SU-DHL-6 (cell line): ENCODE measurements at regions not wholly inside any gene's neighbourhood (a gene's known extent, or its start where the extent isn't known, plus 50 kb on each side); places are given as distances from the start of the nearest gene placed in this dataset.
"Not testable (repeated sequence)": the region's sequence is repeated elsewhere in the genome, so short reads cannot be mapped to it uniquely, and the experiment has no call there.

Experiments
- H2AFZ ChIP-seq: fragments of 200-600 bp; sonication (generic); 2 replicates; pipeline ENCODE4 v1.6.1; 2014; ENCODE audit warnings: low read depth, mild to moderate bottlenecking, moderate library complexity, mixed read lengths, antibody characterized with exemption, low read length; ENCODE audit not compliant: severe bottlenecking
- H3F3A ChIP-seq: fragments of 200-600 bp; shearing (Covaris generic); 2 replicates; pipeline ENCODE4 v1.6.0; 2016; ENCODE audit warnings: antibody characterized with exemption, mild to moderate bottlenecking; ENCODE audit not compliant: insufficient read depth
- H3K27ac ChIP-seq: fragments of 200-600 bp; sonication (generic); 2 replicates; pipeline ENCODE4 v1.5.1; 2016; ENCODE audit warnings: low read depth, mild to moderate bottlenecking, low read length, moderate library complexity, mixed read lengths
- H3K27me3 ChIP-seq: fragments of 200-600 bp; sonication (generic), shearing (Covaris generic); 2 replicates; pipeline ENCODE4 v1.6.0; 2014; ENCODE audit warnings: mild to moderate bottlenecking, low read length
- H3K36me3 ChIP-seq: fragments of 200-600 bp; sonication (generic); 2 replicates; pipeline ENCODE4 v1.6.1; 2014; ENCODE audit warnings: mild to moderate bottlenecking, low read length, mixed read lengths
- H3K4me2 ChIP-seq: fragments of 300-600, 200-600 bp; shearing (Covaris generic), sonication (generic); 2 replicates; pipeline ENCODE4 v1.6.0; 2014; ENCODE audit warnings: low read length, low read depth, mild to moderate bottlenecking; ENCODE audit not compliant: poor library complexity, severe bottlenecking
- H3K4me3 ChIP-seq: fragments of 200-600 bp; sonication (generic); 2 replicates; pipeline ENCODE4 v1.5.1; 2014; ENCODE audit warnings: antibody characterized with exemption, low read length, mild to moderate bottlenecking, mixed read lengths; ENCODE audit not compliant: insufficient read depth, poor library complexity, severe bottlenecking
- H3K79me2 ChIP-seq: fragments of 200-600 bp; sonication (generic); 2 replicates; pipeline ENCODE4 v1.6.1; 2014; ENCODE audit warnings: mild to moderate bottlenecking, low read length, moderate library complexity; ENCODE audit not compliant: insufficient read depth
- H3K9ac ChIP-seq: fragments of 200-600 bp; sonication (generic); 2 replicates; pipeline ENCODE4 v1.7.0; 2014; ENCODE audit warnings: mild to moderate bottlenecking, low read length
- H3K9me2 ChIP-seq: fragments of 200-600 bp; sonication (generic); replicated peaks from 2 replicates; pipeline ENCODE4 v1.6.1; 2014; ENCODE audit warnings: low read length; ENCODE audit not compliant: insufficient read depth
- H3K9me3 ChIP-seq: fragments of 200-600 bp; sonication (generic); 2 replicates; pipeline ENCODE4 v1.6.1; 2014; ENCODE audit warnings: low read length, mixed read lengths; ENCODE audit not compliant: insufficient read depth
- H4K20me1 ChIP-seq: fragments of 200-600 bp; sonication (generic); 2 replicates; pipeline ENCODE4 v1.6.1; 2014; ENCODE audit warnings: low read depth, mild to moderate bottlenecking, antibody characterized with exemption, low read length, moderate library complexity, mixed read lengths
- CTCF ChIP-seq: fragments of 200-600 bp; sonication (generic); IDR thresholded peaks from one replicate; pipeline ENCODE4 v1.5.1; 2017; ENCODE audit warnings: antibody characterized with exemption, mild to moderate bottlenecking, low read length, moderate library complexity; ENCODE audit not compliant: insufficient read depth, poor library complexity, severe bottlenecking
- EZH2phosphoT487 ChIP-seq: fragments of 200-600 bp; sonication (generic), shearing (Covaris generic); conservative IDR thresholded peaks from 2 replicates; pipeline ENCODE4 v1.6.1; 2018; ENCODE audit warnings: mild to moderate bottlenecking, antibody characterized with exemption, low read length, moderate library complexity, mixed read lengths

DNA sequence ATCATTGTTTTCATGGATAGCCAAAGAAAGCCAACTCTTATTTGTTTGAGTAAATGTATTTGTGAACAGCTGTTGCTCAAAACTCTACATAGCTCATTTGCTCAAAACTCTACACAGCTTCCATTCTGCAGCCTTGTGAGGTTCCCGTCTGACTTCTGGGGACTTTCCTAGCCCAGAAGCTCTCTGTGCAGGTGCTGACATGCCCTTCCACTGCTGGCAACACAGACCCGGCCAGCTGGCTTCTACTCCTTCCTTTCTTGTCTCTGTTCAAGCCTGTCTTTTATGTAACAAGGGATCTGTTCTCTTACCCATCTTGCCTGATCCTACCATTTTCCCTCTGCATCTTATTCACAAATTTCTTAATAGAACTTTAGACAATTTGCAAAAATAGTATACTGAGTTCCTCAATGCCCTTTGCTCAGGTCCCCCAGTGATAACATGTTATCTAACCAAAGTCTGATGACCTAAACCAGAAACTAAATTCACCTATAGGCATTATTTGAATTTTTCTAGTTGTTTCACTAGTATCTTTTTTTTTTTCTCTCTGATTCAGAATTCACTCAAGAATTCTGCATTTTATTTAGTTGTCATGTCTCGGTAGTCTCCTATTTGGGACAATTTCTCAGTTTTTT lies 556.5 kb upstream of the SEMA6A start:
- Histone ChIP-seq H3K9ac (no peak overlapping the region), H3K36me3 (no peaks in the 10 kb centered on the region), H3K27ac (no peak overlapping the region), H3K4me3 (no peak overlapping the region), H2AFZ (no peak overlapping the region), H3K79me2 (no peaks in the 10 kb centered on the region), H3K27me3 (no peaks in the 10 kb centered on the region), H4K20me1 (no peaks in the 10 kb centered on the region), H3K9me2 (no peaks in the 10 kb centered on the region), H3K4me2 (no peak overlapping the region), H3F3A (no peaks in the 10 kb centered on the region), H3K9me3 (no peaks in the 10 kb centered on the region)
- TF ChIP-seq EZH2phosphoT487 (no peak), CTCF (no peak)

- H2AFZ ChIP-seq = no peak overlapping the region
- no peaks in the 10 kb centered on the region for H3K36me3 ChIP-seq
- no peaks in the 10 kb centered on the region for H3K9me2 ChIP-seq
- H3K4me3 ChIP-seq = no peak overlapping the region
- H3K9ac ChIP-seq = no peak overlapping the region
- H3K27ac ChIP-seq = no peak overlapping the region
- no peak overlapping the region for H3K4me2 ChIP-seq
- H3F3A ChIP-seq = no peaks in the 10 kb centered on the region
- no peaks in the 10 kb centered on the region for H3K79me2 ChIP-seq
- no peaks in the 10 kb centered on the region for H4K20me1 ChIP-seq
- no peaks in the 10 kb centered on the region for H3K27me3 ChIP-seq
- H3K9me3 ChIP-seq = no peaks in the 10 kb centered on the region
- TF ChIP-seq EZH2phosphoT487 = no peak
- no peak for TF ChIP-seq CTCF
These were observed 543.9 kb upstream of the SEMA6A start for GRCh38 chr5:117118499-117118898.

- H3K79me2 ChIP-seq, H3K27me3 ChIP-seq, H3K9ac ChIP-seq, H2AFZ ChIP-seq, H3K4me2 ChIP-seq, H3K36me3 ChIP-seq, H3K9me2 ChIP-seq, H3K4me3 ChIP-seq, H3F3A ChIP-seq, H3K9me3 ChIP-seq, H4K20me1 ChIP-seq, H3K27ac ChIP-seq: not testable (repeated sequence)
These were observed 542.7 kb upstream of the SEMA6A start for GRCh38 chr5:117117314-117117713.

- Histone ChIP-seq H3K9me3 (no peaks in the 10 kb centered on the region), H3K36me3 (no peaks in the 10 kb centered on the region), H2AFZ (no peak overlapping the region), H3K79me2 (no peaks in the 10 kb centered on the region), H3K9ac (no peak overlapping the region), H3K4me2 (no peak overlapping the region), H3K27me3 (no peaks in the 10 kb centered on the region), H3K4me3 (no peak overlapping the region), H3F3A (no peaks in the 10 kb centered on the region), H3K27ac (no peak overlapping the region), H4K20me1 (no peaks in the 10 kb centered on the region), H3K9me2 (no peaks in the 10 kb centered on the region)
- TF ChIP-seq EZH2phosphoT487 = no peak
- no peak for TF ChIP-seq CTCF
These were observed 535.9 kb upstream of the SEMA6A start for GRCh38 chr5:117110548-117110947.
